ENCODE measurements at regions not wholly inside any gene's neighbourhood (a gene's known extent, or its start where the extent isn't known, plus 50 kb on each side); places are given as distances from the start of the nearest gene placed in this dataset.
"Not testable (repeated sequence)": the region's sequence is repeated elsewhere in the genome, so short reads cannot be mapped to it uniquely, and the experiment has no call there.

DNA sequence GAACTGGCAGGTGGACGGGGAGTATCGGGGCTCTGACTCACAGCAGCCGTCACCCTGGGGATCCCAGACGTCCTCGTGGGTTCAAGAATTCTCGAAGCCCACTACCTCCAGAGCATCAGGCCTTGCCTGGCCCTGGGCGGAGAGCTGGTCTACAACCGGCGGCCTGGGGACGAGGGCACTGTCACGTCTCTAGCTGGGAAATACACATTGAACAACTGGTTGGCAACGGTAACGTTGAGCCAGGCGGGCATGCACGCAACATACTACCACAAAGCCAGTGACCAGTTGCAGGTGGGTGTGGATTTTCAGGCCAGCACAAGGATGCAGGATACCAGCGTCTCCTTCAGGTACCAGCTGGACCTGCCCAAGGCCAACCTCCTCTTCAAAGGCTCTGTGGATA is 166.5 kb downstream of the POTEG start:
- TF ChIP-seq, protein P1, sequence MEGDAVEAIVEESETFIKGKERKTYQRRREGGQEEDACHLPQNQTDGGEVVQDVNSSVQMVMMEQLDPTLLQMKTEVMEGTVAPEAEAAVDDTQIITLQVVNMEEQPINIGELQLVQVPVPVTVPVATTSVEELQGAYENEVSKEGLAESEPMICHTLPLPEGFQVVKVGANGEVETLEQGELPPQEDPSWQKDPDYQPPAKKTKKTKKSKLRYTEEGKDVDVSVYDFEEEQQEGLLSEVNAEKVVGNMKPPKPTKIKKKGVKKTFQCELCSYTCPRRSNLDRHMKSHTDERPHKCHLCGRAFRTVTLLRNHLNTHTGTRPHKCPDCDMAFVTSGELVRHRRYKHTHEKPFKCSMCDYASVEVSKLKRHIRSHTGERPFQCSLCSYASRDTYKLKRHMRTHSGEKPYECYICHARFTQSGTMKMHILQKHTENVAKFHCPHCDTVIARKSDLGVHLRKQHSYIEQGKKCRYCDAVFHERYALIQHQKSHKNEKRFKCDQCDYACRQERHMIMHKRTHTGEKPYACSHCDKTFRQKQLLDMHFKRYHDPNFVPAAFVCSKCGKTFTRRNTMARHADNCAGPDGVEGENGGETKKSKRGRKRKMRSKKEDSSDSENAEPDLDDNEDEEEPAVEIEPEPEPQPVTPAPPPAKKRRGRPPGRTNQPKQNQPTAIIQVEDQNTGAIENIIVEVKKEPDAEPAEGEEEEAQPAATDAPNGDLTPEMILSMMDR (IDR thresholded peaks at IDR 0.05): not testable (repeated sequence)
- TF ChIP-seq ZFX (IDR thresholded peaks at IDR 0.05; ENCODE audit: borderline replicate concordance): not testable (repeated sequence)

Data from 22Rv1 (cell line).